Mucosa of rectum (tissue), 2 donors: ENCODE measurements at regions not wholly inside any gene's neighbourhood (a gene's known extent, or its start where the extent isn't known, plus 50 kb on each side); places are given as distances from the start of the nearest gene placed in this dataset.

Experiments used
- H3K27ac ChIP-seq, 2 donors: one replicate each; pipeline ENCODE4 v1.7.0; 2013; ENCODE audit warnings: inconsistent platforms in 2 of 2, low read depth in 2 of 2, low read length in 2 of 2
- H3K27me3 ChIP-seq, 2 donors: one replicate each; pipeline ENCODE4 v1.7.0; 2013; ENCODE audit warnings: low read length in 2 of 2; ENCODE audit not compliant: control insufficient read depth in 2 of 2, insufficient read depth in 2 of 2
- H3K36me3 ChIP-seq, 2 donors: one replicate each; pipeline ENCODE4 v1.7.0; 2013; ENCODE audit warnings: low read length in 2 of 2; ENCODE audit not compliant: control insufficient read depth in 2 of 2, insufficient read depth in 2 of 2
- H3K4me1 ChIP-seq, 2 donors: one replicate each; pipeline ENCODE4 v1.7.0; 2013; ENCODE audit warnings: low read length in 2 of 2, mild to moderate bottlenecking in 1 of 2; ENCODE audit not compliant: control insufficient read depth in 2 of 2, insufficient read depth in 2 of 2
- H3K4me3 ChIP-seq, 2 donors: one replicate each; pipeline ENCODE4 v1.7.0; 2013; ENCODE audit warnings: low read length in 2 of 2
- H3K9ac ChIP-seq, 2 donors: one replicate each; pipeline ENCODE4 v1.7.0; 2013; ENCODE audit warnings: low read length in 2 of 2, low read depth in 1 of 2, mild to moderate bottlenecking in 1 of 2
- H3K9me3 ChIP-seq, 2 donors: one replicate each; pipeline ENCODE4 v1.7.0; 2013; ENCODE audit warnings: low read length in 2 of 2; ENCODE audit not compliant: control insufficient read depth in 2 of 2
- donor health status: healthy.
- donor health status: Normal muscosa, but diverticular disease.

- Histone ChIP-seq H3K27me3 (no peaks in the 10 kb centered on the region), H3K9ac (no peak overlapping the region), H3K9me3 (no peaks in the 10 kb centered on the region), H3K4me3 (no peak overlapping the region), H3K4me1 (no peaks in the 10 kb centered on the region), H3K36me3 (no peaks in the 10 kb centered on the region), H3K27ac (no peak overlapping the region)
Observed at GRCh38 chr13:80211566-80211965, 129.4 kb downstream of the SPRY2 start.

- Histone ChIP-seq H3K4me3 (no peak overlapping the region), H3K4me1 (no peaks in the 10 kb centered on the region), H3K27ac (no peak overlapping the region), H3K9ac (no peak overlapping the region), H3K9me3 (no peaks in the 10 kb centered on the region), H3K36me3 (no peaks in the 10 kb centered on the region), H3K27me3 (no peaks in the 10 kb centered on the region)
Observed at GRCh38 chr13:80204642-80205041, 136.3 kb downstream of the SPRY2 start.

GRCh38 chr13:80203496-80203895, 137.4 kb downstream of the SPRY2 start:
- Histone ChIP-seq H3K9ac (no peak overlapping the region), H3K4me1 (peaks cover 0 to 2% of the 10 kb centered on the region in 2 donors), H3K36me3 (no peaks in the 10 kb centered on the region), H3K27me3 (no peaks in the 10 kb centered on the region), H3K27ac (no peak overlapping the region), H3K4me3 (no peak overlapping the region), H3K9me3 (no peaks in the 10 kb centered on the region)

GRCh38 chr13:80201694-80202468, 139.0 kb downstream of the SPRY2 start:
- Histone ChIP-seq H3K36me3 (no peaks in the 10 kb centered on the region), H3K9me3 (no peaks in the 10 kb centered on the region), H3K4me3 (no peak overlapping the region), H3K27me3 (no peaks in the 10 kb centered on the region), H3K4me1 (peaks cover 0 to 2% of the 10 kb centered on the region in 2 donors), H3K9ac (no peak overlapping the region), H3K27ac (no peak overlapping the region)

DNA sequence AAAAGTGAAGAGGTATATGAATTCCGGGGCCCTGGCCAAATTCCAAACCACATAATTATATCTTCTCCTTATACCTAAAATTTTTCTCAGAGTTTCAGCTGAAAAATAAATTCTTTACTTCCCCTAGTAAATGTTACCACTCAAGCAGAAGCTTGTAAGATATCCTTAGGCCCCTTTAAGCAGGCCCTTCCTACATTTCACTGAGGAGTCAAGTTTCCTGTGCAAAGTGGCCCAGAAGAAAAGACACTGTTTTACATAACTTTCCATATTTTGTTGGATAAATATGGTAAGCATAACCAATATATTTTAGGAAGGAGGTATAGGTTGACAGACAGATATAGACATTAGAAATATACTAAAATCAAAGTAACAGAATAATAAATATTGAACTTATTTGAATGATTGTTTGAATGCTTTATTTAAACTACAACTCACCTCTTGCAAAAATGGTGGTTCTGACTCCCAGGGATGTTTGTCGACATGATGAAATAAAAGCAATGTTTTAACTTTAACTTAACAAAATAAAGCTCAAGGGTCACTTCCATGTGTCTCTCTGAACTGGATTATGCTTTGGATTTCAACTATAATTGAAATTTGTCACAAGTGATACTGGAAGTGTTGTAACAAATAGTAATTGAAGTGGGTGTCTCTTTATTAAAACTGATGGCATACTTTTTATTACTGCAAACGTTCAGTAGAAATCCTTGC, 141.2 kb downstream of the SPRY2 start:
- H3K36me3 ChIP-seq, result no peaks in the 10 kb centered on the region

DNA sequence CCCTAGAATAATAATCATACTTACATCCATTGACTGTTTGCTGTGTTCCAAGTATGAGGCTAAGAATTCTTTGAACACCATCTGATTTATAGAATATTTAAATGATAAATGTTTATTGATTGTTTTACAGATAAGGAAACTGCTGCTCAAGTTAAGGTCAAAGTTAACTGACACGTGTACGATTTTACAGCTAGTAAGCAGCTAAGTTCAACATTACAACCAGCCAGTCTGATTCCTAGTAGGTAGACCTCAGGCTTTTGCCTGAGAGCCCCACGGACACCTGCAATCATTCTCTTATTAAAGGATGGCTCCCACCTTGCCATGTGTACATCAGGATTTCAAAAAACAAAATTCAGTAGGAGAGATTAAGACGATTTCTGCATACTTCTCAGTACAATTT, 141.9 kb downstream of the SPRY2 start:
- no peak overlapping the region for H3K9ac ChIP-seq
- no peaks in the 10 kb centered on the region for H3K36me3 ChIP-seq
- no peak overlapping the region for H3K27ac ChIP-seq
- no peak overlapping the region for H3K4me3 ChIP-seq
- no peaks in the 10 kb centered on the region for H3K27me3 ChIP-seq
- no peaks in the 10 kb centered on the region for H3K9me3 ChIP-seq
- H3K4me1 ChIP-seq, result peaks cover 0 to 2% of the 10 kb centered on the region in 2 donors

More for the DNA sequence above, 141.2 kb downstream of the SPRY2 start:
- H3K27me3 ChIP-seq, result no peaks in the 10 kb centered on the region
- no peak overlapping the region for H3K27ac ChIP-seq
- H3K9ac ChIP-seq, result no peak overlapping the region
- H3K9me3 ChIP-seq, result no peaks in the 10 kb centered on the region
- H3K4me3 ChIP-seq, result no peak overlapping the region
- H3K4me1 ChIP-seq, result peaks cover 0 to 2% of the 10 kb centered on the region in 2 donors

DNA sequence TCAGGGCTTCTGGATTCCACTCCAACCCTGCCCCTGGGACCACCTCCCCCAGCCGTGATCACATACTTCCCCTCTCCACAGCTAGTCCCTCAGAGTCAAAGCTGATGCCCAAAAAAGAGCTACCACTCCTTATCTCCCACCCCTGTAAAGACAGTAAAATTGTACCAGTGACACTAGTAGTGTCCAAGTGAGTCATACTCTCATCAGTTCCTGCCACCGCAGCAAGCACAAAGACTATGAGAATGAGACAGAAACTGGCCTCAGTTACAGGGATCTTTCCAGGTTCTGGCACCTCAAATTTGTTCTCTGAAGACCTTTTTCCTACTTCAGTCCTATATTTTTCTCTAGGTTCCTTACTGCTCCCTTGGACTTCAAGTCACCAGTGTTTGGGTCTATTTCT, 144.2 kb downstream of the SPRY2 start:
- Histone ChIP-seq H3K36me3 (no peaks in the 10 kb centered on the region), H3K4me1 (peaks cover 0 to 2% of the 10 kb centered on the region in 2 donors), H3K27me3 (no peaks in the 10 kb centered on the region), H3K4me3 (no peak overlapping the region), H3K9me3 (no peaks in the 10 kb centered on the region), H3K9ac (no peak overlapping the region), H3K27ac (no peak overlapping the region)

- no peaks in the 10 kb centered on the region for H3K36me3 ChIP-seq
- no peak overlapping the region for H3K4me3 ChIP-seq
- no peaks in the 10 kb centered on the region for H3K9me3 ChIP-seq
- H3K4me1 ChIP-seq, result peaks cover 0 to 2% of the 10 kb centered on the region in 2 donors
- no peaks in the 10 kb centered on the region for H3K27me3 ChIP-seq
- H3K27ac ChIP-seq, result no peak overlapping the region
- no peak overlapping the region for H3K9ac ChIP-seq
Observed at GRCh38 chr13:80195649-80196048, 145.3 kb downstream of the SPRY2 start.

DNA sequence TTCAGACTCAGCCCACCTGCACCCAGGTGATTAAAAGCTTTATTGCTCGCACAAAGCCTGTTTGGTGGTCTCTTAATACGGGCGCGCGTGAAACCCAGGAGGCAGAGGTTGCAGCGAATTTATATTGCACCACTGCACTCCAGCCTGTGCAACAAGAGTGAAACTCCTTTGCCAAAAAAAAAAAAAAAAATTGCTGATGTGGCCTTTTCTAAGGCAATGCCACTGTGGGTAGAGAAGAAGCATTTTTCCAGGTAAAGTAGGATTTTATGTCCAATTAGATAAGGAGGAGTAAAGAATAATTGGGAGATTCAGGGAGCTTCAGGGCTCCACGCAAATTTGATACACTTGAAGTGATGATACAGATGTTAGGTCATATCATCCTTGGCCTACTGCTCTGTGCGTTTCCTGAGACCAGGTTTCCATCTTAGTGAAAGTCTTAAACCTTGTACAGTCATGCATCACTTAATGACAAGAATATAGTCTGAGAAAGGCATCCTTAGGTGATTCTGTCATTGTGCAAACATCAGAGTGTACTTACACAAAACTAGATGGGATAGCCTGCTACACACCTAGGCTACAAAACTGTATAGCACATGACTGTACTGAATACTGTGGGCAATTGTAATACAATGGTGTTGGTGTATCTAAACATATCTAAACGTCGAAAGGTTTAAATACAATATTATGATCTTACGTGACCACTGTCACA, 150.9 kb downstream of the SPRY2 start:
- Histone ChIP-seq H3K27me3 (no peaks in the 10 kb centered on the region), H3K36me3 (no peaks in the 10 kb centered on the region), H3K9ac (no peak overlapping the region), H3K4me3 (no peak overlapping the region), H3K9me3 (no peaks in the 10 kb centered on the region), H3K27ac (no peak overlapping the region), H3K4me1 (no peaks in the 10 kb centered on the region)

DNA sequence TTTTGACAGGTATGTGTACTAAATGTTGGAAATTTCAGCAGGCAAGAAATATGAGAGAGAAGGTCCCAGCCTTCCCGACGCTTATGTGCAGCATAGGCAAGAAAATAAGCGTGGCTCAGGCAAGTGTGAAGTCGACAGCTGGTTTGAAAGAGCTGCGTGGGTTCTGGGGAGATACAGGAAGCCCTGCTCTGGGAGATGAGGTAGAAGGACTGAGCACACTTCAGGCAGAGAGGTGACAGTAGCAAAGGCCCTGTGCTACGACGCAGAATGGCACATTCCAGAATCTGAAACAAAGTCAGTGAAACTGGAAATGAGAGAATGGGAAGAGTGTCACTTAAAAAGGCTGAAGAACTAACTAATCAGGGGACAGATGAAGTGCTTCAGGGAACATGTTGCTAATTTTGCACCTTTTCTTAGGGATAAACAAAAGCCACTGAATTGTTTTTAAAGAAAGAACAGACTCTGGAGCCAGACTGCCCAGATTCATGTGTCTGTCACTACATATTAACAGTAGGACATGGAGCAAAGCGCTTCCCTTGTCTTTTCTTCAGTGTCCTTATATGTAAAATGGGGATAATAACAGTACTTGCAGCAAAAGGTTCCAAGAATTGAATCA, 160.1 kb downstream of the SPRY2 start:
- H3K27ac ChIP-seq, result no peak overlapping the region
- no peaks in the 10 kb centered on the region for H3K4me1 ChIP-seq
- H3K36me3 ChIP-seq, result no peaks in the 10 kb centered on the region
- no peaks in the 10 kb centered on the region for H3K9me3 ChIP-seq
- H3K4me3 ChIP-seq, result no peak overlapping the region
- no peak overlapping the region for H3K9ac ChIP-seq
- H3K27me3 ChIP-seq, result no peaks in the 10 kb centered on the region
